PC-3 (cell line): ENCODE measurements at regions not wholly inside any gene's neighbourhood (a gene's known extent, or its start where the extent isn't known, plus 50 kb on each side); places are given as distances from the start of the nearest gene placed in this dataset.

Experiments used
- EZH2 ChIP-seq: fragments of 300-600 bp; sonication (generic); IDR thresholded peaks from one replicate; pipeline ENCODE4 v1.6.1; 2017; ENCODE audit warnings: antibody characterized with exemption, mild to moderate bottlenecking, low read length; ENCODE audit not compliant: unreplicated experiment
- EZH2phosphoT487 ChIP-seq: fragments of 300-600 bp; sonication (generic); IDR thresholded peaks from 2 replicates; pipeline ENCODE4 v1.6.1; 2018; ENCODE audit warnings: mild to moderate bottlenecking, antibody characterized with exemption, low read length, borderline replicate concordance
- TF ChIP-seq, protein P1 (sequence below): fragments of 300-600 bp; sonication (generic); conservative IDR thresholded peaks from 2 replicates; pipeline ENCODE4 v1.5.1; 2017; ENCODE audit warnings: antibody characterized with exemption, low read depth, mild to moderate bottlenecking, low read length

DNA sequence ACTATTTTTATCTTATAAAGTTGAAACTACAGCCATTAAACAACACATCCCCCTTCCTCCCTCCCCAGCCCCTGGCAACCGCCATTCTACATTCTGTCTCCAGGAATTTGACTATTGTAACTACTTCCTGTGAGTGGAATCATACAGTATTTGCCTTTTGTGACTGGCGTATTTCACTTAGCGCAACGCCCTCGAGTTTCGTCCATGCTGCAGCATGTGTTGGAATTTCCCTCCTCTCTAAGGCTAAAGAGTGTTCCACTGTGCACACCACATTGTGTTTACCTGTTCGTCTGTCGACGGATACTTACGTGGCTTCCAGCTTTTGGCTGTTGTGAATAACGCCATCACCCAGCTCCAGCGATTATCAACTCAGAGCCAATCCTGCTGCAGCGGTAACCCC is 52.0 kb upstream of the DLG1 start:
- TF ChIP-seq, protein P1, sequence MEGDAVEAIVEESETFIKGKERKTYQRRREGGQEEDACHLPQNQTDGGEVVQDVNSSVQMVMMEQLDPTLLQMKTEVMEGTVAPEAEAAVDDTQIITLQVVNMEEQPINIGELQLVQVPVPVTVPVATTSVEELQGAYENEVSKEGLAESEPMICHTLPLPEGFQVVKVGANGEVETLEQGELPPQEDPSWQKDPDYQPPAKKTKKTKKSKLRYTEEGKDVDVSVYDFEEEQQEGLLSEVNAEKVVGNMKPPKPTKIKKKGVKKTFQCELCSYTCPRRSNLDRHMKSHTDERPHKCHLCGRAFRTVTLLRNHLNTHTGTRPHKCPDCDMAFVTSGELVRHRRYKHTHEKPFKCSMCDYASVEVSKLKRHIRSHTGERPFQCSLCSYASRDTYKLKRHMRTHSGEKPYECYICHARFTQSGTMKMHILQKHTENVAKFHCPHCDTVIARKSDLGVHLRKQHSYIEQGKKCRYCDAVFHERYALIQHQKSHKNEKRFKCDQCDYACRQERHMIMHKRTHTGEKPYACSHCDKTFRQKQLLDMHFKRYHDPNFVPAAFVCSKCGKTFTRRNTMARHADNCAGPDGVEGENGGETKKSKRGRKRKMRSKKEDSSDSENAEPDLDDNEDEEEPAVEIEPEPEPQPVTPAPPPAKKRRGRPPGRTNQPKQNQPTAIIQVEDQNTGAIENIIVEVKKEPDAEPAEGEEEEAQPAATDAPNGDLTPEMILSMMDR = no peak
- TF ChIP-seq EZH2 (no peak), EZH2phosphoT487 (no peak)
